ENCODE measurements at regions not wholly inside any gene's neighbourhood (a gene's known extent, or its start where the extent isn't known, plus 50 kb on each side); places are given as distances from the start of the nearest gene placed in this dataset.

DNA sequence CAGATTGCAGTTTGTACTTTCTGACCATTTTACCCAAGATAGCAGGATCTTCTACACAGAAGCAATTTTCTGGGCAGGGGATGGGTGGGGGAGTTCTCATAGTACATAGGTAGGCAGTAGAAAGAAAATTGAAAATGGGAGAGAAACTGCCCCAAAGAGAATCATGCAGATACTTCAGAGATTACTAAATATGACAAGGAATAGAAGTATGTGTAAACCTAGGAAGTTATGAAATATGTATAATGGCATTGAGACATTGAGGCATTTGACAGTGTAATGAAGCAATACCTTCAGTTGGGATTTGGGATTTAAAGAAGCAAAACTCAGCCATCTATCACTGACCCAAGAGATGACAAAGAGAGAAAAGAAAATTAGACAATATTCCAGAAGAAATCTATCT, 233.0 kb downstream of the PTN start:
- no peak for TF ChIP-seq EZH2 (IDR thresholded peaks at IDR 0.05; ENCODE audit: low read depth)
- TF ChIP-seq, protein P1, sequence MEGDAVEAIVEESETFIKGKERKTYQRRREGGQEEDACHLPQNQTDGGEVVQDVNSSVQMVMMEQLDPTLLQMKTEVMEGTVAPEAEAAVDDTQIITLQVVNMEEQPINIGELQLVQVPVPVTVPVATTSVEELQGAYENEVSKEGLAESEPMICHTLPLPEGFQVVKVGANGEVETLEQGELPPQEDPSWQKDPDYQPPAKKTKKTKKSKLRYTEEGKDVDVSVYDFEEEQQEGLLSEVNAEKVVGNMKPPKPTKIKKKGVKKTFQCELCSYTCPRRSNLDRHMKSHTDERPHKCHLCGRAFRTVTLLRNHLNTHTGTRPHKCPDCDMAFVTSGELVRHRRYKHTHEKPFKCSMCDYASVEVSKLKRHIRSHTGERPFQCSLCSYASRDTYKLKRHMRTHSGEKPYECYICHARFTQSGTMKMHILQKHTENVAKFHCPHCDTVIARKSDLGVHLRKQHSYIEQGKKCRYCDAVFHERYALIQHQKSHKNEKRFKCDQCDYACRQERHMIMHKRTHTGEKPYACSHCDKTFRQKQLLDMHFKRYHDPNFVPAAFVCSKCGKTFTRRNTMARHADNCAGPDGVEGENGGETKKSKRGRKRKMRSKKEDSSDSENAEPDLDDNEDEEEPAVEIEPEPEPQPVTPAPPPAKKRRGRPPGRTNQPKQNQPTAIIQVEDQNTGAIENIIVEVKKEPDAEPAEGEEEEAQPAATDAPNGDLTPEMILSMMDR (conservative IDR thresholded peaks at IDR 0.05), result no peak
